Chondrocyte (in vitro differentiated cells): ENCODE measurements at regions not wholly inside any gene's neighbourhood (a gene's known extent, or its start where the extent isn't known, plus 50 kb on each side); places are given as distances from the start of the nearest gene placed in this dataset.
A peak's percentile ranks its signal among the peaks of the same experiment; 100 is the strongest.

Experiments used
- DNase-seq: peaks from one replicate; pipeline ENCODE4 v3.0.0; 2021; ENCODE audit warnings: mixed read lengths, low spot score
- H3K27ac Mint-ChIP-seq: one replicate; pipeline ENCODE4 v1.8.0; 2021; ENCODE audit warnings: mild to moderate bottlenecking, moderate library complexity, mixed read lengths; ENCODE audit not compliant: unreplicated experiment
- H3K27me3 Mint-ChIP-seq: 2 replicates; pipeline ENCODE4 v1.8.0; 2021; ENCODE audit warnings: low read depth, mixed read lengths
- H3K36me3 Mint-ChIP-seq: 2 replicates; pipeline ENCODE4 v1.8.0; 2021; ENCODE audit warnings: low read depth, mixed read lengths
- H3K4me1 Mint-ChIP-seq: 2 replicates; pipeline ENCODE4 v1.8.0; 2021; ENCODE audit warnings: low read depth, mild to moderate bottlenecking, mixed read lengths
- H3K4me3 Mint-ChIP-seq: one replicate; pipeline ENCODE4 v1.8.0; 2021; ENCODE audit warnings: mild to moderate bottlenecking, moderate library complexity, mixed read lengths; ENCODE audit not compliant: unreplicated experiment
- H3K9me3 Mint-ChIP-seq: 2 replicates; pipeline ENCODE4 v1.8.0; 2021; ENCODE audit warnings: low read depth, mixed read lengths
- TF ChIP-seq, protein P1 (sequence below): fragments of 200-600 bp; sonication (generic); IDR thresholded peaks from 2 replicates; pipeline ENCODE4 v1.5.0; 2021; ENCODE audit warnings: antibody characterized with exemption, mild to moderate bottlenecking, moderate library complexity

DNA sequence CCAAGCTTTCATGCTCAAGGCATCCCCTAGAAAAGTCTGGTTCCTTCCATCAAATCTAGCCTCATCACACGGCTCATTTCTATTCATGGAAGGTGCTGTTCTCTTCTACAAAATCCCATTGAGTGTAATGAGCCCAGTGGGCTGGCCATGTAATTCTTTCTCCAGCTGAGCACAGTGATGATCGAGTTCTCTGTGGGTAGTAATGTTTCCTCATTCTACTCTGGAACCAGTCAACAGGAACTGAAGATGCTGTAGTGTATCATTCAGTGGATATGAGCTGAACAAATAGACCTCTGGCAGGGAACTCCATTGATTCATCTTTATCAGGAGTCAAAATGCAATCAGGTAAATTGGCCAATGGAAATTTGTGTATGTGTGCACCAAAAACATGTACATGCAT lies 149.2 kb downstream of the LRRC70 start:
- no peak overlapping the region for H3K4me3 Mint-ChIP-seq
- no peaks in the 10 kb centered on the region for H3K27me3 Mint-ChIP-seq
- TF ChIP-seq, protein P1, sequence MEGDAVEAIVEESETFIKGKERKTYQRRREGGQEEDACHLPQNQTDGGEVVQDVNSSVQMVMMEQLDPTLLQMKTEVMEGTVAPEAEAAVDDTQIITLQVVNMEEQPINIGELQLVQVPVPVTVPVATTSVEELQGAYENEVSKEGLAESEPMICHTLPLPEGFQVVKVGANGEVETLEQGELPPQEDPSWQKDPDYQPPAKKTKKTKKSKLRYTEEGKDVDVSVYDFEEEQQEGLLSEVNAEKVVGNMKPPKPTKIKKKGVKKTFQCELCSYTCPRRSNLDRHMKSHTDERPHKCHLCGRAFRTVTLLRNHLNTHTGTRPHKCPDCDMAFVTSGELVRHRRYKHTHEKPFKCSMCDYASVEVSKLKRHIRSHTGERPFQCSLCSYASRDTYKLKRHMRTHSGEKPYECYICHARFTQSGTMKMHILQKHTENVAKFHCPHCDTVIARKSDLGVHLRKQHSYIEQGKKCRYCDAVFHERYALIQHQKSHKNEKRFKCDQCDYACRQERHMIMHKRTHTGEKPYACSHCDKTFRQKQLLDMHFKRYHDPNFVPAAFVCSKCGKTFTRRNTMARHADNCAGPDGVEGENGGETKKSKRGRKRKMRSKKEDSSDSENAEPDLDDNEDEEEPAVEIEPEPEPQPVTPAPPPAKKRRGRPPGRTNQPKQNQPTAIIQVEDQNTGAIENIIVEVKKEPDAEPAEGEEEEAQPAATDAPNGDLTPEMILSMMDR = no peak
- no peak overlapping the region for H3K27ac Mint-ChIP-seq
- DNase-seq = no peak
- H3K4me1 Mint-ChIP-seq = no peaks in the 10 kb centered on the region
- peaks cover 9% of the 10 kb centered on the region for H3K9me3 Mint-ChIP-seq
- H3K36me3 Mint-ChIP-seq = no peaks in the 10 kb centered on the region

GRCh38 chr5:62727184-62727583 lies 148.6 kb downstream of the LRRC70 start:
- Mint-ChIP-seq H3K4me1 (no peaks in the 10 kb centered on the region), H3K4me3 (no peak overlapping the region), H3K27me3 (peaks cover 4% of the 10 kb centered on the region), H3K9me3 (peaks cover 9% of the 10 kb centered on the region), H3K36me3 (no peaks in the 10 kb centered on the region), H3K27ac (no peak overlapping the region)
- DNase-seq = no peak
- TF ChIP-seq, protein P1 = no peak

- Mint-ChIP-seq H3K27me3 (peaks cover 11% of the 10 kb centered on the region), H3K4me1 (no peaks in the 10 kb centered on the region), H3K4me3 (no peak overlapping the region), H3K9me3 (no peaks in the 10 kb centered on the region), H3K36me3 (no peaks in the 10 kb centered on the region), H3K27ac (no peak overlapping the region)
- TF ChIP-seq, protein P1 = no peak
- no peak for DNase-seq
Observed at GRCh38 chr5:62722360-62722759, 143.7 kb downstream of the LRRC70 start.

GRCh38 chr5:62720031-62720441 lies 141.4 kb downstream of the LRRC70 start:
- Mint-ChIP-seq H3K27ac (no peak overlapping the region), H3K36me3 (no peaks in the 10 kb centered on the region), H3K9me3 (no peaks in the 10 kb centered on the region), H3K4me3 (no peak overlapping the region), H3K4me1 (no peaks in the 10 kb centered on the region), H3K27me3 (peaks cover 11% of the 10 kb centered on the region)
- TF ChIP-seq, protein P1 = peak; percentile 31
- DNase-seq = no peak

GRCh38 chr5:62719061-62719720 lies 140.6 kb downstream of the LRRC70 start:
- Mint-ChIP-seq H3K27me3 (peaks cover 11% of the 10 kb centered on the region), H3K36me3 (no peaks in the 10 kb centered on the region), H3K4me1 (no peaks in the 10 kb centered on the region), H3K9me3 (no peaks in the 10 kb centered on the region), H3K4me3 (no peak overlapping the region), H3K27ac (no peak overlapping the region)
- DNase-seq = no peak
- TF ChIP-seq, protein P1 = no peak
